A673 (cell line): ENCODE measurements at regions not wholly inside any gene's neighbourhood (a gene's known extent, or its start where the extent isn't known, plus 50 kb on each side); places are given as distances from the start of the nearest gene placed in this dataset.

ENCODE experiments used
- CTCF ChIP-seq: fragments of 300-800, 200-600 bp; sonication (generic); conservative IDR thresholded peaks from 2 replicates; pipeline ENCODE4 v1.5.1; 2017; ENCODE audit warnings: low read depth, mild to moderate bottlenecking, antibody characterized with exemption, low read length, moderate library complexity, mixed read lengths
- EZH2 ChIP-seq: fragments of 200-600 bp; sonication (generic); IDR thresholded peaks from 2 replicates; pipeline ENCODE4 v1.6.1; 2017; ENCODE audit warnings: borderline replicate concordance, low read depth, mild to moderate bottlenecking, mixed read lengths, antibody characterized with exemption, low read length; ENCODE audit not compliant: poor library complexity, severe bottlenecking

DNA sequence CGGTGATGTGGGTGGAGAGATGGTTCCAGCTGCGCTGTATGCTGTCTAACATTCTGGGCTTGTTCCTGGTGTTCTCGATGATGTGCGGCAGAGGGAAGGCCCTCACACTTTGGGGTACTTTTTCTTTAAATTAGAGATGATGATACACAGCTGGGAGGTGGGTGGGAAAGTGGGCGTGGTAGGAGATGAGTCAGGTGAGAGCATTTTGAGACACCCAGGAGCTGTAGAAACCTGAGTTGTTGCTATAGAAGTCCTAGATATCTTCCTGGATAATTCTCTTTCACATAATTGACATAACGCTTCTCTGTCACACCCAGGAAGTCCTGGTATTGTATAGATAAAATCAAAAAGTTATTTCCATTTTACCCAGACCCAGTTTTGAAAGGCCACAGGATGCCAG is 103.8 kb upstream of the ALKAL2 start:
- TF ChIP-seq CTCF (no peak), EZH2 (no peak)
